GM12878 (cell line): ENCODE measurements at regions not wholly inside any gene's neighbourhood (a gene's known extent, or its start where the extent isn't known, plus 50 kb on each side); places are given as distances from the start of the nearest gene placed in this dataset.

ENCODE experiments used
- ATAC-seq: fragments of 200-7000 bp; cut with Tn5 transposase; 3 replicates; pipeline ENCODE4 v1.9.1; 2020; ENCODE audit warnings: mild to moderate bottlenecking, moderate library complexity
- BruUV-seq: library from RNA; stranded (reverse); fragments of 400-500 nt; replicated peaks from 2 replicates; lab custom pipeline; 2021; lab: Mats Ljungman, UMichigan
- CTCF ChIA-PET: fragments of 300-600 bp; sonication (Branson Sonifier 250); formaldehyde crosslinking; extraction: SDS; loops from one replicate; lab custom pipeline; 2021; ENCODE audit warnings: inconsistent platforms; lab: Yijun Ruan, JAX
- POLR2A ChIA-PET: fragments of 350-600 bp; formaldehyde crosslinking; extraction: SDS; loops from one replicate; lab custom pipeline; 2021; ENCODE audit warnings: inconsistent platforms; lab: Charles Lee
- RAD21 ChIA-PET: fragments of 300-600 bp; sonication (Branson Sonifier 250); formaldehyde crosslinking; loops from one replicate; lab custom pipeline; 2023; ENCODE audit warnings: antibody characterized with exemption; ENCODE audit not compliant: unreplicated experiment; lab: Charles Lee
- SMC1A ChIA-PET: fragments of 300-600 bp; sonication (Branson Sonifier 250); formaldehyde crosslinking; loops from one replicate; lab custom pipeline; 2023; ENCODE audit not compliant: unreplicated experiment, uncharacterized antibody; lab: Charles Lee
- DNase-seq: peaks from one replicate; pipeline ENCODE4 v3.0.0-alpha.2; 2011; ENCODE audit warnings: low read depth, low spot score
- FAIRE-seq: peaks from 3 replicates; lab custom pipeline; 2011; peaks lifted over from hg19 to GRCh38; lab: Jason Lieb, UNC
- H2AFZ ChIP-seq: 2 replicates; pipeline ENCODE4 v1.6.0; 2011; ENCODE audit warnings: low read depth, low read length, control low read depth; ENCODE audit not compliant: control insufficient read depth
- H3K27ac ChIP-seq: 2 replicates; pipeline ENCODE4 v1.5.1; 2011; ENCODE audit warnings: control low read depth; ENCODE audit not compliant: control insufficient read depth, insufficient read depth
- H3K27me3 ChIP-seq, 2 experiments: replicated peaks in 1 of 2; 2 replicates each; pipeline versions ENCODE4 v1.6.0 to v1.6.1; 2011; ENCODE audit warnings: low read length in 1 of 2; ENCODE audit not compliant: control insufficient read depth in 2 of 2, insufficient read depth in 2 of 2
- H3K36me3 ChIP-seq, 2 experiments: 2 replicates each; pipeline ENCODE4 v1.5.1; 2011; ENCODE audit warnings: low read length in 1 of 2; ENCODE audit not compliant: control insufficient read depth in 2 of 2, insufficient read depth in 2 of 2
- H3K4me1 ChIP-seq: 2 replicates; pipeline ENCODE4 v1.6.1; 2011; ENCODE audit warnings: mild to moderate bottlenecking, low read length, moderate library complexity, mixed read lengths; ENCODE audit not compliant: control insufficient read depth, insufficient read depth
- H3K4me2 ChIP-seq: 2 replicates; pipeline ENCODE4 v1.6.0; 2011; ENCODE audit warnings: control low read depth; ENCODE audit not compliant: control insufficient read depth, insufficient read depth
- H3K4me3 ChIP-seq: fragments of 200-600 bp; sonication (generic); 2 replicates; pipeline ENCODE4 v1.5.1; 2016
- H3K79me2 ChIP-seq: 2 replicates; pipeline ENCODE4 v1.6.0; 2011; ENCODE audit warnings: low read length; ENCODE audit not compliant: control insufficient read depth, insufficient read depth
- H3K9ac ChIP-seq: 2 replicates; pipeline ENCODE4 v1.8.0; 2011; ENCODE audit warnings: low read length, control low read depth, mixed read lengths; ENCODE audit not compliant: control insufficient read depth, insufficient read depth
- H3K9me3 ChIP-seq: replicated peaks from 3 replicates; pipeline ENCODE4 v1.5.1; 2011; ENCODE audit warnings: mild to moderate bottlenecking, low read length; ENCODE audit not compliant: control insufficient read depth, insufficient read depth
- H4K20me1 ChIP-seq: 2 replicates; pipeline ENCODE4 v1.6.0; 2011; ENCODE audit not compliant: control insufficient read depth, insufficient read depth
- BACH1 ChIP-seq: fragments of 450-650 bp; IDR thresholded peaks from 2 replicates; pipeline ENCODE4 v1.6.1; 2017; ENCODE audit warnings: mild to moderate bottlenecking, borderline replicate concordance
- BCL11A ChIP-seq: IDR thresholded peaks from 2 replicates; pipeline ENCODE4 v1.6.1; 2011; ENCODE audit warnings: low read depth, low read length
- BHLHE40 ChIP-seq, 2 experiments: fragments of 450-650 bp in 1 of 2; IDR thresholded peaks; 2 replicates each; pipeline ENCODE4 v1.6.1; 2011 to 2017; ENCODE audit warnings: low read depth in 2 of 2, borderline replicate concordance in 1 of 2, improper control_type of control experiment in 1 of 2, low read length in 1 of 2, mild to moderate bottlenecking in 1 of 2
- ESRRA ChIP-seq: IDR thresholded peaks from 2 replicates; pipeline ENCODE4 v1.6.1; 2012; ENCODE audit warnings: mild to moderate bottlenecking, low read length, improper control_type of control experiment
- GABPA ChIP-seq: IDR thresholded peaks from 2 replicates; pipeline ENCODE4 v1.6.1; 2014; ENCODE audit warnings: antibody characterized with exemption, low read depth, mild to moderate bottlenecking, inconsistent platforms
- JUND ChIP-seq: IDR thresholded peaks from 2 replicates; pipeline ENCODE4 v1.6.1; 2012; ENCODE audit warnings: low read depth, mild to moderate bottlenecking, low read length, improper control_type of control experiment, moderate library complexity
- MTA2 ChIP-seq: fragments of 450-650 bp; IDR thresholded peaks from 2 replicates; pipeline ENCODE4 v1.6.1; 2016; ENCODE audit warnings: low read depth, mild to moderate bottlenecking, moderate library complexity
- MXI1 ChIP-seq: fragments of 150-350 bp; IDR thresholded peaks from 2 replicates; pipeline ENCODE4 v1.6.1; 2011; ENCODE audit warnings: low read depth, mild to moderate bottlenecking, inconsistent platforms, low read length, improper control_type of control experiment
- NR2C1 ChIP-seq: fragments of 450-650 bp; IDR thresholded peaks from 2 replicates; pipeline ENCODE4 v1.6.1; 2017; ENCODE audit warnings: antibody characterized with exemption, mild to moderate bottlenecking, moderate library complexity
- RBBP5 ChIP-seq: fragments of 200-600 bp; sonication (generic); conservative IDR thresholded peaks from 2 replicates; pipeline ENCODE4 v1.6.1; 2016
- RELB ChIP-seq: fragments of 450-650 bp; IDR thresholded peaks from 2 replicates; pipeline ENCODE4 v1.6.1; 2017; ENCODE audit warnings: low read depth, mild to moderate bottlenecking, moderate library complexity
- SMAD5 ChIP-seq: IDR thresholded peaks from 2 replicates; pipeline ENCODE4 v1.6.1; 2016; ENCODE audit warnings: antibody characterized with exemption, low read depth
- SP1 ChIP-seq: IDR thresholded peaks from one replicate; pipeline ENCODE4 v1.6.1; 2011; ENCODE audit warnings: low read depth, low read length
- TBL1XR1 ChIP-seq: IDR thresholded peaks from 2 replicates; pipeline ENCODE4 v1.6.1; 2012; ENCODE audit warnings: low read depth, low read length, improper control_type of control experiment
- WRNIP1 ChIP-seq: IDR thresholded peaks from 2 replicates; pipeline ENCODE4 v1.6.1; 2011; ENCODE audit warnings: low read depth, low read length, improper control_type of control experiment, borderline replicate concordance
- YBX1 ChIP-seq: fragments of 450-650 bp; IDR thresholded peaks from 2 replicates; pipeline ENCODE4 v1.6.1; 2016; ENCODE audit warnings: antibody characterized with exemption
- ZNF24 ChIP-seq: fragments of 450-650 bp; IDR thresholded peaks from 2 replicates; pipeline ENCODE4 v1.6.1; 2017; ENCODE audit warnings: antibody characterized with exemption, mild to moderate bottlenecking
- WGBS: methylation state at CpG from one replicate; pipeline ENCODE4 v1.1.6; 2016; ENCODE audit warnings: low lambda C conversion rate; ENCODE audit not compliant: insufficient replicate concordance, insufficient coverage; ENCODE audit errors: missing lambda C conversion rate; 5-methylcytosine and 5-hydroxymethylcytosine counted together
- in situ Hi-C: fragments of 300-500 bp; cut with MboI; formaldehyde crosslinking; loops from 9 replicates; pipeline ENCODE4 v1.14.3; 2018; ENCODE audit warnings: mixed read lengths
- intact Hi-C: fragments of 100-400 bp; cut with micrococcal nuclease; formaldehyde crosslinking; loops from one replicate; pipeline ENCODE4 v1.14.2; 2022; ENCODE audit not compliant: unreplicated experiment
- TF ChIP-seq, protein P1 (sequence below): IDR thresholded peaks from 2 replicates; pipeline ENCODE4 v1.6.1; 2011; ENCODE audit warnings: borderline replicate concordance, low read depth, mild to moderate bottlenecking, moderate library complexity, low read length; ENCODE audit not compliant: insufficient read depth, poor library complexity, severe bottlenecking

- TF ChIP-seq TBL1XR1 (no peak), BHLHE40 (IDR thresholded peaks at IDR 0.05; ENCODE audit: borderline replicate concordance in 1 of 2, low read depth in 2 of 2, low read length in 1 of 2) (no peak), ESRRA (no peak), NR2C1 (no peak), ZNF24 (no peak), JUND (no peak), YBX1 (no peak), SP1 (no peak), WRNIP1 (no peak), BCL11A (no peak), BACH1 (no peak), SMAD5 (no peak), MXI1 (no peak), GABPA (no peak), RELB (no peak), MTA2 (no peak), RBBP5 (no peak)
- TF ChIP-seq, protein P1, sequence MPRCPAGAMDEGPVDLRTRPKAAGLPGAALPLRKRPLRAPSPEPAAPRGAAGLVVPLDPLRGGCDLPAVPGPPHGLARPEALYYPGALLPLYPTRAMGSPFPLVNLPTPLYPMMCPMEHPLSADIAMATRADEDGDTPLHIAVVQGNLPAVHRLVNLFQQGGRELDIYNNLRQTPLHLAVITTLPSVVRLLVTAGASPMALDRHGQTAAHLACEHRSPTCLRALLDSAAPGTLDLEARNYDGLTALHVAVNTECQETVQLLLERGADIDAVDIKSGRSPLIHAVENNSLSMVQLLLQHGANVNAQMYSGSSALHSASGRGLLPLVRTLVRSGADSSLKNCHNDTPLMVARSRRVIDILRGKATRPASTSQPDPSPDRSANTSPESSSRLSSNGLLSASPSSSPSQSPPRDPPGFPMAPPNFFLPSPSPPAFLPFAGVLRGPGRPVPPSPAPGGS: no peak
- SMC1A ChIA-PET: no interaction called here
- Histone ChIP-seq H3K79me2 (no peaks in the 10 kb centered on the region), H2AFZ (no peak overlapping the region), H3K9ac (no peak overlapping the region), H3K36me3 (no peaks in the 10 kb centered on the region), H3K4me3 (no peak overlapping the region), H3K4me2 (no peak overlapping the region), H3K27ac (no peak overlapping the region), H3K9me3 (no peaks in the 10 kb centered on the region; the same call in 2 of the 3 replicates), H3K27me3 (no peaks in the 10 kb centered on the region), H4K20me1 (no peaks in the 10 kb centered on the region), H3K4me1 (no peaks in the 10 kb centered on the region)
- in situ Hi-C loops: no loop called here
- POLR2A ChIA-PET: no interaction called here
- no peak for ATAC-seq
- intact Hi-C loops: no loop called here
- no TSS peak for BruUV-seq
- no peak for DNase-seq
- CTCF ChIA-PET: no interaction called here
- RAD21 ChIA-PET: no interaction called here
- WGBS: 20% methylated on average over 4 of the region's 4 CpGs
- FAIRE-seq: no peak
These were observed 471.5 kb downstream of the TSHZ3 start for GRCh38 chr19:30877661-30878113.
